ACC112 (cell line): ENCODE measurements at regions not wholly inside any gene's neighbourhood (a gene's known extent, or its start where the extent isn't known, plus 50 kb on each side); places are given as distances from the start of the nearest gene placed in this dataset.

Source experiments
- H2AFZ ChIP-seq: fragments of 200-600 bp; sonication (generic); one replicate; pipeline ENCODE4 v1.6.0; 2017; ENCODE audit warnings: antibody characterized with exemption, low read length; ENCODE audit not compliant: unreplicated experiment
- H3K27ac ChIP-seq: fragments of 200-600 bp; sonication (generic); 2 replicates; pipeline ENCODE4 v1.5.1; 2014; ENCODE audit warnings: low read depth, mild to moderate bottlenecking, antibody characterized with exemption, low read length, moderate library complexity
- H3K27me3 ChIP-seq: fragments of 200-600 bp; sonication (generic); 2 replicates; pipeline ENCODE4 v1.6.1; 2014; ENCODE audit warnings: mild to moderate bottlenecking, antibody characterized with exemption, low read length, moderate library complexity, mixed read lengths; ENCODE audit not compliant: insufficient read depth
- H3K36me3 ChIP-seq: fragments of 200-600 bp; sonication (generic); 2 replicates; pipeline ENCODE4 v1.6.1; 2016; ENCODE audit warnings: mild to moderate bottlenecking, antibody characterized with exemption, low read length, moderate library complexity, mixed read lengths; ENCODE audit not compliant: insufficient read depth
- H3K4me1 ChIP-seq: fragments of 200-600 bp; sonication (generic); one replicate; pipeline ENCODE4 v1.6.1; 2016; ENCODE audit warnings: low read length, mixed read lengths; ENCODE audit not compliant: insufficient read depth, unreplicated experiment, control insufficient read depth
- H3K4me3 ChIP-seq: fragments of 200-600 bp; sonication (generic); 2 replicates; pipeline ENCODE4 v1.5.1; 2014; ENCODE audit warnings: mild to moderate bottlenecking, low read depth, low read length
- H3K79me2 ChIP-seq: fragments of 200-600 bp; sonication (generic); one replicate; pipeline ENCODE4 v1.6.0; 2016; ENCODE audit warnings: low read length; ENCODE audit not compliant: control insufficient read depth, unreplicated experiment, insufficient read depth

GRCh38 chr1:47696404-47696736 is 258.5 kb downstream of the FOXD2 start:
- H2AFZ ChIP-seq = no peak overlapping the region
- H3K4me3 ChIP-seq = no peak overlapping the region
- H3K36me3 ChIP-seq = no peaks in the 10 kb centered on the region
- peaks cover 13% of the 10 kb centered on the region; the same call in 1 of the 2 replicates for H3K27me3 ChIP-seq
- H3K4me1 ChIP-seq = no peaks in the 10 kb centered on the region
- H3K27ac ChIP-seq = no peak overlapping the region
- no peaks in the 10 kb centered on the region for H3K79me2 ChIP-seq

GRCh38 chr1:47696737-47697441 is 259.0 kb downstream of the FOXD2 start:
- no peak overlapping the region for H2AFZ ChIP-seq
- H3K4me1 ChIP-seq = no peaks in the 10 kb centered on the region

GRCh38 chr1:47697616-47698335 is 259.9 kb downstream of the FOXD2 start:
- Histone ChIP-seq H3K4me1 (no peaks in the 10 kb centered on the region), H3K27me3 (peaks cover 8% of the 10 kb centered on the region; the same call in 1 of the 2 replicates), H3K27ac (no peak overlapping the region), H3K4me3 (no peak overlapping the region), H3K79me2 (no peaks in the 10 kb centered on the region), H2AFZ (no peak overlapping the region), H3K36me3 (no peaks in the 10 kb centered on the region)

More at GRCh38 chr1:47696737-47697441, 259.0 kb downstream of the FOXD2 start:
- H3K4me3 ChIP-seq = no peak overlapping the region
- no peaks in the 10 kb centered on the region for H3K36me3 ChIP-seq
- H3K79me2 ChIP-seq = no peaks in the 10 kb centered on the region
- no peak overlapping the region for H3K27ac ChIP-seq
- H3K27me3 ChIP-seq = peaks cover 13% of the 10 kb centered on the region; the same call in 1 of the 2 replicates

GRCh38 chr1:47699492-47700235 is 261.8 kb downstream of the FOXD2 start:
- H3K27ac ChIP-seq = no peak overlapping the region
- no peaks in the 10 kb centered on the region for H3K79me2 ChIP-seq
- no peaks in the 10 kb centered on the region for H3K4me1 ChIP-seq
- H3K4me3 ChIP-seq = no peak overlapping the region
- H3K36me3 ChIP-seq = no peaks in the 10 kb centered on the region
- no peaks in the 10 kb centered on the region; the same call in 1 of the 2 replicates for H3K27me3 ChIP-seq
- no peak overlapping the region for H2AFZ ChIP-seq

GRCh38 chr1:47701283-47701682 is 263.4 kb downstream of the FOXD2 start:
- no peaks in the 10 kb centered on the region for H3K79me2 ChIP-seq
- no peak overlapping the region for H3K4me3 ChIP-seq
- no peak overlapping the region for H3K27ac ChIP-seq
- peaks cover 16% of the 10 kb centered on the region for H3K27me3 ChIP-seq
- no peaks in the 10 kb centered on the region for H3K4me1 ChIP-seq
- H2AFZ ChIP-seq = no peak overlapping the region
- H3K36me3 ChIP-seq = no peaks in the 10 kb centered on the region

- Histone ChIP-seq H3K4me3 (no peak overlapping the region), H3K36me3 (no peaks in the 10 kb centered on the region), H2AFZ (no peak overlapping the region), H3K27ac (no peak overlapping the region), H3K79me2 (no peaks in the 10 kb centered on the region), H3K4me1 (no peaks in the 10 kb centered on the region), H3K27me3 (peaks cover 21% of the 10 kb centered on the region)
These were observed 264.1 kb downstream of the FOXD2 start for GRCh38 chr1:47701741-47702515.

GRCh38 chr1:47703156-47703825 is 265.4 kb downstream of the FOXD2 start:
- H3K27ac ChIP-seq = no peak overlapping the region
- no peak overlapping the region for H3K4me3 ChIP-seq
- no peaks in the 10 kb centered on the region for H3K79me2 ChIP-seq
- no peaks in the 10 kb centered on the region for H3K36me3 ChIP-seq
- no peak overlapping the region for H2AFZ ChIP-seq
- H3K27me3 ChIP-seq = peaks cover 33% of the 10 kb centered on the region
- no peaks in the 10 kb centered on the region for H3K4me1 ChIP-seq

GRCh38 chr1:47703981-47704596 is 266.2 kb downstream of the FOXD2 start:
- no peaks in the 10 kb centered on the region for H3K36me3 ChIP-seq
- no peaks in the 10 kb centered on the region for H3K79me2 ChIP-seq
- no peak overlapping the region for H2AFZ ChIP-seq
- no peaks in the 10 kb centered on the region for H3K4me1 ChIP-seq
- H3K27me3 ChIP-seq = peaks cover 41% of the 10 kb centered on the region
- H3K27ac ChIP-seq = no peak overlapping the region
- no peak overlapping the region for H3K4me3 ChIP-seq

GRCh38 chr1:47705517-47706130 is 267.8 kb downstream of the FOXD2 start:
- Histone ChIP-seq H2AFZ (no peak overlapping the region), H3K27ac (no peak overlapping the region), H3K27me3 (peaks cover 55% of the 10 kb centered on the region), H3K36me3 (no peaks in the 10 kb centered on the region), H3K4me3 (no peak overlapping the region), H3K4me1 (no peaks in the 10 kb centered on the region), H3K79me2 (no peaks in the 10 kb centered on the region)
